ENCODE measurements at regions not wholly inside any gene's neighbourhood (a gene's known extent, or its start where the extent isn't known, plus 50 kb on each side); places are given as distances from the start of the nearest gene placed in this dataset.

DNA sequence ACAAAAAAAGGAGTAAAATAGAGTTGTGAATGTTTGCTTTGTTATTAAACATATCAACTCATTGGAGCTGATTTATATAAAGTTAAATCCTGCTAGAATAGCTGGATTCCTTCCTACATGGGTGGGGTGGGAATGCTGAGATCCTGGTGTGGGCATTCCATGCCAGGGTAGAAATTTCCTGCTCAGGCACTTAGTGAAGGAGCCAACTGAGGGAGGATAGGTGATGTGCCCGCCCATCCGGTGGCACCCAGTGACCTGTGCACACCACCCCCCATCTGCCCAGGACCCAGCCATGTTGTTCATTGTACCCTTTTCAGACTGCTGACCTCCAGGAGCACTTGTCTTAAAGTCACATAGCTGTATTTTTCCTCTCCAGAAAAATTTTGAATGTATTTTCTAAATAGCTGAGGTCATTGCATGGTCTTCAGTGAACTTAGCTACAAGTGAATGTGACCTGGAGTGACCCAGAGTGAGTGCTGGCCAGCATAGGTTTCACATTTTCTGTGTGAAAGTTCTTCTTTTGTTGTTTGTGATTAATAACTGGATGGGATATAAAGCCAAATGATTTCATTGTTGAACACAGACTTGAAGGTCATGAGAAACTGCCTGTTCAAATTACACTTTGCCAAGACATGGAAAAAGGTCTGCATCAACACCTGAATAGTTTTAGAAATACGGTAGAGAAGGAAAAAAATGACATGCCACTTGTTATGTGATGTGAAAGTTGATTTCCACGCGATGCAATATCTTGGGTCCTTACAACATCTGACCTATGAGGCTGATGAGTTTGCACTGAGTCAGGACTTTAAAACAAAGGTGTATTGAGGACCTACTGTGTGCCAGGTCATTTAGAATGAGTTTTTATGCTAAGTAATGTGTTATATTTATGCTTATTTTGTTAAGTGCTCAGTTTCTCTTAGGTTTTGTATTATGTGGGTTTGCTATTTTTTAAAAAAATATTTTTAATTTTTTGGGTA lies 77.2 kb downstream of the UTRN start (continued):
- TF ChIP-seq, protein P1, sequence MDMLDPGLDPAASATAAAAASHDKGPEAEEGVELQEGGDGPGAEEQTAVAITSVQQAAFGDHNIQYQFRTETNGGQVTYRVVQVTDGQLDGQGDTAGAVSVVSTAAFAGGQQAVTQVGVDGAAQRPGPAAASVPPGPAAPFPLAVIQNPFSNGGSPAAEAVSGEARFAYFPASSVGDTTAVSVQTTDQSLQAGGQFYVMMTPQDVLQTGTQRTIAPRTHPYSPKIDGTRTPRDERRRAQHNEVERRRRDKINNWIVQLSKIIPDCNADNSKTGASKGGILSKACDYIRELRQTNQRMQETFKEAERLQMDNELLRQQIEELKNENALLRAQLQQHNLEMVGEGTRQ (IDR thresholded peaks at IDR 0.05; ENCODE audit: low read length): no peak
- no peak for TF ChIP-seq SP1 (IDR thresholded peaks at IDR 0.05; ENCODE audit: low read depth, low read length)
- no peak for TF ChIP-seq JUN (IDR thresholded peaks at IDR 0.05; ENCODE audit: low read depth, low read length)
- no peak for TF ChIP-seq SP2 (IDR thresholded peaks at IDR 0.05; ENCODE audit: low read length)

All from H1 (cell line).